ENCODE measurements at regions not wholly inside any gene's neighbourhood (a gene's known extent, or its start where the extent isn't known, plus 50 kb on each side); places are given as distances from the start of the nearest gene placed in this dataset.
"Not testable (repeated sequence)": the region's sequence is repeated elsewhere in the genome, so short reads cannot be mapped to it uniquely, and the experiment has no call there.

- not testable (repeated sequence) for TF ChIP-seq CTCF (IDR thresholded peaks at IDR 0.05); EZH2 (IDR thresholded peaks at IDR 0.05; ENCODE audit: borderline replicate concordance, insufficient read depth, low read depth, low read length, poor library complexity, severe bottlenecking)
These were observed 699.1 kb downstream of the C12orf50 start for GRCh38 chr12:87330071-87330555.

All from B cell (primary cell).